GM10266 (cell line): ENCODE measurements at regions not wholly inside any gene's neighbourhood (a gene's known extent, or its start where the extent isn't known, plus 50 kb on each side); places are given as distances from the start of the nearest gene placed in this dataset.
"Not testable (repeated sequence)": the region's sequence is repeated elsewhere in the genome, so short reads cannot be mapped to it uniquely, and the experiment has no call there.

Experiments used
- DNase-seq: peaks from one replicate; pipeline ENCODE4 v3.0.0; 2012; ENCODE audit errors: extremely low spot score
- CTCF ChIP-seq: IDR thresholded peaks from 2 replicates; pipeline ENCODE4 v1.5.1; 2012; ENCODE audit warnings: mild to moderate bottlenecking, low read depth; ENCODE audit not compliant: control insufficient read depth, insufficient read depth; ENCODE audit errors: missing control alignments

GRCh38 chr1:65020774-65021173 is 54.4 kb upstream of the JAK1 start:
- peak; percentile 40 for TF ChIP-seq CTCF
- DNase-seq = no peak

GRCh38 chr1:65021795-65022194 is 55.4 kb upstream of the JAK1 start:
- TF ChIP-seq CTCF = no peak
- DNase-seq = no peak

- no peak for DNase-seq
- TF ChIP-seq CTCF = no peak
Measured at GRCh38 chr1:65022216-65022615, 55.9 kb upstream of the JAK1 start.

- TF ChIP-seq CTCF = no peak
Measured at GRCh38 chr1:65025794-65026193, 59.4 kb upstream of the JAK1 start.

GRCh38 chr1:65026235-65026634 is 59.9 kb upstream of the JAK1 start:
- TF ChIP-seq CTCF = no peak
- no peak for DNase-seq

More at GRCh38 chr1:65025794-65026193, 59.4 kb upstream of the JAK1 start:
- no peak for DNase-seq

- TF ChIP-seq CTCF = no peak
- no peak for DNase-seq
Measured at GRCh38 chr1:65027666-65028358, 61.5 kb upstream of the JAK1 start.

- not testable (repeated sequence) for DNase-seq
Measured at GRCh38 chr1:65029434-65029833, 63.1 kb upstream of the JAK1 start.

- DNase-seq = not testable (repeated sequence)
Measured at GRCh38 chr1:65034879-65035278, 68.5 kb upstream of the JAK1 start.
